IMR-90 (cell line): ENCODE measurements at regions not wholly inside any gene's neighbourhood (a gene's known extent, or its start where the extent isn't known, plus 50 kb on each side); places are given as distances from the start of the nearest gene placed in this dataset.

Source experiments
- ATAC-seq: fragments of 200-7000 bp; cut with Tn5 transposase; 2 replicates; pipeline ENCODE4 v1.9.1; 2020; ENCODE audit warnings: low read depth, mild to moderate bottlenecking, moderate library complexity
- BruUV-seq: library from RNA; stranded (reverse); fragments of 400-500 nt; replicated peaks from 2 replicates; lab custom pipeline; 2021; lab: Mats Ljungman, UMichigan
- CTCF ChIA-PET: fragments of 300-600 bp; formaldehyde crosslinking; extraction: SDS; loops from one replicate; lab custom pipeline; 2021; ENCODE audit warnings: antibody characterized with exemption; lab: Yijun Ruan, JAX
- POLR2A ChIA-PET: fragments of 300-600 bp; sonication (Branson Sonifier 250); formaldehyde crosslinking; loops from one replicate; lab custom pipeline; 2022; ENCODE audit warnings: antibody characterized with exemption; ENCODE audit not compliant: unreplicated experiment; lab: Charles Lee
- DNase-seq: peaks from one replicate; pipeline ENCODE4 v3.0.0; 2013
- H2AFZ ChIP-seq: replicated peaks from 2 replicates; pipeline ENCODE3; 2013; ENCODE audit warnings: low read length, mild to moderate bottlenecking; ENCODE audit not compliant: poor library complexity
- H2AK5ac ChIP-seq: 2 replicates; pipeline ENCODE4 v1.6.1; 2013; ENCODE audit warnings: low read depth, low read length, inconsistent platforms
- H2AK9ac ChIP-seq: replicated peaks from 2 replicates; pipeline ENCODE3; 2013; ENCODE audit warnings: mild to moderate bottlenecking, low read depth, low read length, moderate library complexity; ENCODE audit not compliant: poor library complexity
- H2BK120ac ChIP-seq: 2 replicates; pipeline ENCODE4 v1.6.1; 2013; ENCODE audit warnings: low read depth, low read length, inconsistent platforms
- H2BK15ac ChIP-seq: 3 replicates; pipeline ENCODE4 v1.6.1; 2013; ENCODE audit warnings: low read depth, low read length, inconsistent platforms
- H2BK20ac ChIP-seq: 2 replicates; pipeline ENCODE4 v1.6.1; 2013; ENCODE audit warnings: low read depth, mild to moderate bottlenecking, inconsistent platforms, low read length, moderate library complexity
- H2BK5ac ChIP-seq: 2 replicates; pipeline ENCODE4 v1.6.1; 2013; ENCODE audit warnings: mild to moderate bottlenecking, low read depth, low read length, inconsistent platforms; ENCODE audit not compliant: poor library complexity, severe bottlenecking
- H3K14ac ChIP-seq: replicated peaks from 2 replicates; pipeline ENCODE4 v1.6.1; 2013; ENCODE audit warnings: low read depth, low read length, inconsistent platforms
- H3K18ac ChIP-seq: 2 replicates; pipeline ENCODE4 v1.6.1; 2013; ENCODE audit warnings: low read depth, low read length, control low read depth
- H3K23ac ChIP-seq: 2 replicates; pipeline ENCODE4 v1.6.1; 2013; ENCODE audit warnings: low read depth, low read length, inconsistent platforms
- H3K27ac ChIP-seq: 2 replicates; pipeline ENCODE4 v1.5.1; 2013; ENCODE audit warnings: mild to moderate bottlenecking, control low read depth, low read length; ENCODE audit not compliant: insufficient read depth
- H3K27me3 ChIP-seq: 2 replicates; pipeline ENCODE4 v1.6.1; 2013; ENCODE audit warnings: low read length; ENCODE audit not compliant: control insufficient read depth, insufficient read depth
- H3K36me3 ChIP-seq: 2 replicates; pipeline ENCODE4 v1.6.1; 2013; ENCODE audit warnings: low read length, mixed read lengths; ENCODE audit not compliant: control insufficient read depth, insufficient read depth
- H3K4ac ChIP-seq: 2 replicates; pipeline ENCODE4 v1.6.1; 2013; ENCODE audit warnings: low read depth, low read length, inconsistent platforms
- H3K4me1 ChIP-seq: 2 replicates; pipeline ENCODE4 v1.6.1; 2013; ENCODE audit warnings: low read length, mixed read lengths; ENCODE audit not compliant: control insufficient read depth, insufficient read depth
- H3K4me2 ChIP-seq: 2 replicates; pipeline ENCODE4 v1.6.1; 2013; ENCODE audit warnings: low read depth, mild to moderate bottlenecking, control low read depth, low read length, moderate library complexity
- H3K4me3 ChIP-seq: 2 replicates; pipeline ENCODE4 v1.5.1; 2013; ENCODE audit warnings: low read depth, mild to moderate bottlenecking, control low read depth, low read length, moderate library complexity; ENCODE audit not compliant: insufficient read depth
- H3K56ac ChIP-seq: 2 replicates; pipeline ENCODE4 v1.6.1; 2013; ENCODE audit warnings: low read length, inconsistent platforms; ENCODE audit not compliant: insufficient read depth; ENCODE audit errors: extremely low read depth
- H3K79me1 ChIP-seq, 2 experiments: 2 replicates each; pipeline ENCODE4 v1.6.1; 2013; ENCODE audit warnings: low read length in 2 of 2, inconsistent platforms in 1 of 2, low read depth in 1 of 2
- H3K9ac ChIP-seq: 2 replicates; pipeline ENCODE4 v1.6.1; 2013; ENCODE audit warnings: low read depth, low read length, control low read depth
- H3K9me1 ChIP-seq: 2 replicates; pipeline ENCODE4 v1.6.1; 2013; ENCODE audit warnings: low read length, inconsistent platforms; ENCODE audit not compliant: insufficient read depth
- H3K9me3 ChIP-seq: 2 replicates; pipeline ENCODE4 v1.6.1; 2013; ENCODE audit warnings: low read length; ENCODE audit not compliant: control insufficient read depth, insufficient read depth
- H4K20me1 ChIP-seq: 2 replicates; pipeline ENCODE4 v1.6.1; 2013; ENCODE audit warnings: low read length, inconsistent platforms; ENCODE audit not compliant: insufficient read depth
- H4K5ac ChIP-seq: 2 replicates; pipeline ENCODE4 v1.6.1; 2013; ENCODE audit warnings: mild to moderate bottlenecking, low read depth, low read length, control low read depth
- H4K8ac ChIP-seq, 2 experiments: 2 replicates each; pipeline ENCODE4 v1.6.1; 2013; ENCODE audit warnings: low read depth in 2 of 2, low read length in 2 of 2, control low read depth in 1 of 2, inconsistent platforms in 1 of 2
- H4K91ac ChIP-seq: 2 replicates; pipeline ENCODE4 v1.6.1; 2013; ENCODE audit warnings: low read depth, low read length, inconsistent platforms; ENCODE audit not compliant: insufficient read depth
- BHLHE40 ChIP-seq: fragments of 150-350 bp; IDR thresholded peaks from 2 replicates; pipeline ENCODE4 v1.6.1; 2016; ENCODE audit warnings: mild to moderate bottlenecking, low read depth, low read length
- CHD1 ChIP-seq: IDR thresholded peaks from 2 replicates; pipeline ENCODE4 v1.6.1; 2012; ENCODE audit warnings: low read depth, low read length, improper control_type of control experiment
- FOS ChIP-seq: fragments of 150-350 bp; IDR thresholded peaks from 2 replicates; pipeline ENCODE4 v1.6.1; 2016; ENCODE audit warnings: low read depth, low read length
- MAFK ChIP-seq: IDR thresholded peaks from 2 replicates; pipeline ENCODE4 v1.6.1; 2012; ENCODE audit warnings: low read depth, low read length, improper control_type of control experiment
- MAZ ChIP-seq: IDR thresholded peaks from 2 replicates; pipeline ENCODE4 v1.6.1; 2012; ENCODE audit warnings: low read depth, mild to moderate bottlenecking, low read length, improper control_type of control experiment, moderate library complexity, borderline replicate concordance
- MXI1 ChIP-seq: IDR thresholded peaks from 2 replicates; pipeline ENCODE4 v1.6.1; 2012; ENCODE audit warnings: low read depth, mild to moderate bottlenecking, low read length, moderate library complexity, borderline replicate concordance
- NFE2L2 ChIP-seq: fragments of 150-350 bp; IDR thresholded peaks from 2 replicates; pipeline ENCODE4 v1.6.1; 2016; ENCODE audit warnings: low read depth, mild to moderate bottlenecking, low read length
- POLR2A ChIP-seq: IDR thresholded peaks from 2 replicates; pipeline ENCODE4 v1.6.1; 2012; ENCODE audit warnings: mild to moderate bottlenecking, low read depth, low read length
- RAD21 ChIP-seq: IDR thresholded peaks from 2 replicates; pipeline ENCODE4 v1.6.1; 2012; ENCODE audit warnings: low read length, improper control_type of control experiment
- RCOR1 ChIP-seq: IDR thresholded peaks from 2 replicates; pipeline ENCODE4 v1.6.1; 2012; ENCODE audit warnings: mild to moderate bottlenecking, low read length, improper control_type of control experiment; ENCODE audit not compliant: insufficient replicate concordance
- RFX5 ChIP-seq: IDR thresholded peaks from 2 replicates; pipeline ENCODE4 v1.8.0; 2012; ENCODE audit warnings: low read depth, mild to moderate bottlenecking, low read length, moderate library complexity
- SMC3 ChIP-seq: fragments of 150-350 bp; IDR thresholded peaks from 2 replicates; pipeline ENCODE4 v1.6.1; 2016; ENCODE audit warnings: low read depth, mild to moderate bottlenecking, antibody characterized with exemption, low read length, moderate library complexity
- WGBS, 2 experiments: methylation state at CpG; one replicate each; pipeline versions ENCODE4 v1.1.5 to v1.1.7; 2013; ENCODE audit warnings: missing lambda C conversion rate in 2 of 2; ENCODE audit not compliant: insufficient read length in 1 of 2; ENCODE audit errors: extremely low coverage in 2 of 2; 5-methylcytosine and 5-hydroxymethylcytosine counted together
- dilution Hi-C: fragments of 300-500 bp; cut with HindIII; formaldehyde crosslinking; loops from one replicate; pipeline ENCODE4 v1.14.3; 2018; ENCODE audit warnings: low sequenced_read_pairs; ENCODE audit not compliant: unreplicated experiment
- in situ Hi-C: fragments of 300-500 bp; cut with MboI; formaldehyde crosslinking; loops from 3 replicates; pipeline ENCODE4 v1.14.3; 2019; ENCODE audit warnings: low sequenced_read_pairs, inconsistent platforms, mixed read lengths
- intact Hi-C: fragments of 100-400 bp; cut with micrococcal nuclease; formaldehyde crosslinking; loops from 2 replicates; pipeline ENCODE4 v1.10.0; 2022
- TF ChIP-seq, protein P1 (sequence below): conservative IDR thresholded peaks from 2 replicates; pipeline ENCODE4 v1.5.1; 2012; ENCODE audit warnings: mild to moderate bottlenecking, low read depth, low read length, improper control_type of control experiment
- TF ChIP-seq, protein P2 (sequence below): fragments of 150-350 bp; IDR thresholded peaks from 2 replicates; pipeline ENCODE4 v1.6.1; 2016; ENCODE audit warnings: low read depth, mild to moderate bottlenecking, low read length, moderate library complexity, borderline replicate concordance
- TF ChIP-seq, protein P3 (sequence below): fragments of 150-350 bp; IDR thresholded peaks from 2 replicates; pipeline ENCODE4 v1.6.1; 2017; ENCODE audit warnings: mild to moderate bottlenecking, antibody characterized with exemption, low read length, low read depth

DNA sequence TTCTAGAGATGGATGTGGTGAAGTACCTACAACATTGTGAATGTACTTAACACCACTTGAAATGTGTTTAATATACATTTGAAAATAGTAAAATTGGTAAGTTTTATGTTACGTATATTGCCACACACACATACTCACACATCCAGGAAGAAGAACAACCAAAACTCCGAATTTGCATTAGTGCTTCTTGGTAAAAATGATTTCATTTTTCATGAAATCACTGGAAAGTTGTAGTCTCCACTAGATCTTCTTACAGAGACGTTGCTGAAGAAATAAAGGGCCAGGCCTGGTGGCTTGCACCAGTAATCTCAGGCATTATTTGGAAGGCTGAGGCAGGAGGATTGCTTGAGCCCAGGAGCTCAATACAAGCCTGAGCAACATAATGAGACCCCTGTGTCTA lies 118.6 kb upstream of the ZNF608 start:
- no CpG with 5 or more reads among the region's 3 CpGs for WGBS, 2 experiments
- Histone ChIP-seq H3K79me1 (no peaks in the 10 kb centered on the region), H3K14ac (no peak overlapping the region), H4K91ac (no peak overlapping the region), H3K18ac (no peak overlapping the region), H3K56ac (no peak overlapping the region), H3K9me1 (no peaks in the 10 kb centered on the region), H4K5ac (no peak overlapping the region; the same call in 1 of the 2 replicates), H3K4ac (no peak overlapping the region), H3K9me3 (peaks cover 3% of the 10 kb centered on the region; the same call in 1 of the 2 replicates), H3K27ac (no peak overlapping the region), H3K27me3 (no peaks in the 10 kb centered on the region), H2AK5ac (no peak overlapping the region), H4K20me1 (no peaks in the 10 kb centered on the region), H2BK5ac (no peak overlapping the region), H3K4me1 (peaks cover 4% of the 10 kb centered on the region), H2BK15ac (no peak overlapping the region), H3K23ac (no peak overlapping the region), H2BK120ac (no peak overlapping the region), H3K36me3 (no peaks in the 10 kb centered on the region), H2BK20ac (no peak overlapping the region), H3K9ac (no peak overlapping the region), H2AK9ac (no peak overlapping the region), H3K4me3 (no peak overlapping the region), H3K4me2 (no peak overlapping the region), H4K8ac (no peak overlapping the region), H2AFZ (no peak overlapping the region)
- DNase-seq (no peak), ATAC-seq (no peak)
- no TSS peak for BruUV-seq
- dilution Hi-C loops (no loop called here), intact Hi-C loops (no loop called here), in situ Hi-C loops (no loop called here)
- ChIA-PET POLR2A (no interaction called here), CTCF (no interaction called here)
- TF ChIP-seq FOS (no peak), RFX5 (no peak), RAD21 (no peak), SMC3 (no peak), MXI1 (no peak), POLR2A (no peak), MAFK (no peak), CHD1 (no peak), NFE2L2 (no peak), BHLHE40 (no peak), RCOR1 (no peak), MAZ (no peak)
- TF ChIP-seq, protein P1, sequence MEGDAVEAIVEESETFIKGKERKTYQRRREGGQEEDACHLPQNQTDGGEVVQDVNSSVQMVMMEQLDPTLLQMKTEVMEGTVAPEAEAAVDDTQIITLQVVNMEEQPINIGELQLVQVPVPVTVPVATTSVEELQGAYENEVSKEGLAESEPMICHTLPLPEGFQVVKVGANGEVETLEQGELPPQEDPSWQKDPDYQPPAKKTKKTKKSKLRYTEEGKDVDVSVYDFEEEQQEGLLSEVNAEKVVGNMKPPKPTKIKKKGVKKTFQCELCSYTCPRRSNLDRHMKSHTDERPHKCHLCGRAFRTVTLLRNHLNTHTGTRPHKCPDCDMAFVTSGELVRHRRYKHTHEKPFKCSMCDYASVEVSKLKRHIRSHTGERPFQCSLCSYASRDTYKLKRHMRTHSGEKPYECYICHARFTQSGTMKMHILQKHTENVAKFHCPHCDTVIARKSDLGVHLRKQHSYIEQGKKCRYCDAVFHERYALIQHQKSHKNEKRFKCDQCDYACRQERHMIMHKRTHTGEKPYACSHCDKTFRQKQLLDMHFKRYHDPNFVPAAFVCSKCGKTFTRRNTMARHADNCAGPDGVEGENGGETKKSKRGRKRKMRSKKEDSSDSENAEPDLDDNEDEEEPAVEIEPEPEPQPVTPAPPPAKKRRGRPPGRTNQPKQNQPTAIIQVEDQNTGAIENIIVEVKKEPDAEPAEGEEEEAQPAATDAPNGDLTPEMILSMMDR = no peak
- TF ChIP-seq, protein P2, sequence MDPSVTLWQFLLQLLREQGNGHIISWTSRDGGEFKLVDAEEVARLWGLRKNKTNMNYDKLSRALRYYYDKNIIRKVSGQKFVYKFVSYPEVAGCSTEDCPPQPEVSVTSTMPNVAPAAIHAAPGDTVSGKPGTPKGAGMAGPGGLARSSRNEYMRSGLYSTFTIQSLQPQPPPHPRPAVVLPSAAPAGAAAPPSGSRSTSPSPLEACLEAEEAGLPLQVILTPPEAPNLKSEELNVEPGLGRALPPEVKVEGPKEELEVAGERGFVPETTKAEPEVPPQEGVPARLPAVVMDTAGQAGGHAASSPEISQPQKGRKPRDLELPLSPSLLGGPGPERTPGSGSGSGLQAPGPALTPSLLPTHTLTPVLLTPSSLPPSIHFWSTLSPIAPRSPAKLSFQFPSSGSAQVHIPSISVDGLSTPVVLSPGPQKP = no peak
- TF ChIP-seq, protein P3, sequence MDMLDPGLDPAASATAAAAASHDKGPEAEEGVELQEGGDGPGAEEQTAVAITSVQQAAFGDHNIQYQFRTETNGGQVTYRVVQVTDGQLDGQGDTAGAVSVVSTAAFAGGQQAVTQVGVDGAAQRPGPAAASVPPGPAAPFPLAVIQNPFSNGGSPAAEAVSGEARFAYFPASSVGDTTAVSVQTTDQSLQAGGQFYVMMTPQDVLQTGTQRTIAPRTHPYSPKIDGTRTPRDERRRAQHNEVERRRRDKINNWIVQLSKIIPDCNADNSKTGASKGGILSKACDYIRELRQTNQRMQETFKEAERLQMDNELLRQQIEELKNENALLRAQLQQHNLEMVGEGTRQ = no peak
